GM18520 (cell line): ENCODE measurements at regions not wholly inside any gene's neighbourhood (a gene's known extent, or its start where the extent isn't known, plus 50 kb on each side); places are given as distances from the start of the nearest gene placed in this dataset.

Experiments
- ATAC-seq: cut with Tn5 transposase; IDR thresholded peaks from one replicate; pipeline ENCODE4 v1.9.1; 2021; ENCODE audit not compliant: unreplicated experiment

- no peak for ATAC-seq
Observed at GRCh38 chr6:134469702-134470456, 152.0 kb upstream of the SGK1 start.

- ATAC-seq, result no peak
Observed at GRCh38 chr6:134468633-134469032, 150.7 kb upstream of the SGK1 start.

GRCh38 chr6:134467620-134468019 lies 149.7 kb upstream of the SGK1 start:
- ATAC-seq, result no peak

- ATAC-seq, result no peak
Observed at GRCh38 chr6:134466771-134467525, 149.0 kb upstream of the SGK1 start.

GRCh38 chr6:134464690-134465411 lies 146.9 kb upstream of the SGK1 start:
- ATAC-seq, result no peak

- no peak for ATAC-seq
Observed at GRCh38 chr6:134458857-134459657, 141.1 kb upstream of the SGK1 start.

- ATAC-seq, result no peak
Observed at GRCh38 chr6:134457941-134458340, 140.0 kb upstream of the SGK1 start.

GRCh38 chr6:134456226-134456625 lies 138.3 kb upstream of the SGK1 start:
- no peak for ATAC-seq

GRCh38 chr6:134455319-134455718 lies 137.4 kb upstream of the SGK1 start:
- ATAC-seq, result no peak

GRCh38 chr6:134454794-134455193 lies 136.9 kb upstream of the SGK1 start:
- no peak for ATAC-seq

- no peak for ATAC-seq
Observed at GRCh38 chr6:134453792-134454510, 136.0 kb upstream of the SGK1 start.

GRCh38 chr6:134452906-134453305 lies 135.0 kb upstream of the SGK1 start:
- no peak for ATAC-seq

- ATAC-seq, result no peak
Observed at GRCh38 chr6:134451529-134451928, 133.6 kb upstream of the SGK1 start.

- ATAC-seq, result no peak
Observed at GRCh38 chr6:134449781-134450180, 131.9 kb upstream of the SGK1 start.

- no peak for ATAC-seq
Observed at GRCh38 chr6:134449004-134449403, 131.1 kb upstream of the SGK1 start.

GRCh38 chr6:134447883-134448387 lies 130.0 kb upstream of the SGK1 start:
- ATAC-seq, result no peak

- no peak for ATAC-seq
Observed at GRCh38 chr6:134447423-134447822, 129.5 kb upstream of the SGK1 start.

- ATAC-seq, result no peak
Observed at GRCh38 chr6:134446896-134447295, 129.0 kb upstream of the SGK1 start.

GRCh38 chr6:134446218-134446848 lies 128.4 kb upstream of the SGK1 start:
- no peak for ATAC-seq

- ATAC-seq, result no peak
Observed at GRCh38 chr6:134443009-134443408, 125.1 kb upstream of the SGK1 start.
